HG03175 (cell line): ENCODE measurements at regions not wholly inside any gene's neighbourhood (a gene's known extent, or its start where the extent isn't known, plus 50 kb on each side); places are given as distances from the start of the nearest gene placed in this dataset.

Experiments
- ATAC-seq: cut with Tn5 transposase; IDR thresholded peaks from one replicate; pipeline ENCODE4 v1.9.1; 2021; ENCODE audit warnings: mild to moderate bottlenecking, moderate library complexity; ENCODE audit not compliant: unreplicated experiment

DNA sequence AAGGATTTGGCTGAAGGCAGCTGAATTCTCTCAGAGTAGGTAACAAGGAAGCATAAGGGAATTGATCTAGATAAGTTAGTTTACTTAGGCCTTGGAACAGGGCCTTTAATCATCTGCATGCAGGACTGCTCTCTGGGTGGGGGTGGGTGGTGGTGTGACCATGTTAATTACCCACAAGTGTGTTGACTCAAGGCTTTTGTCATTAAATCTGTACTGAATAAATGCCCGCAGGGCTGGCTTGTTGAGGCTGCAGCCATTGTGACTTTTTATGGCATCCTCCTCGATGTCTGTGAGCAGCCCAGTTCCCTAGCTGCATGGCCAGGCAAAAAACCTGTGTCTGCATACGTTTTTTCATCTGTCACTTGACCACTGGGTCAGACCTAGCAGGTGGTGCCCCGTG, 63.5 kb upstream of the ASCC3 start:
- no peak for ATAC-seq

DNA sequence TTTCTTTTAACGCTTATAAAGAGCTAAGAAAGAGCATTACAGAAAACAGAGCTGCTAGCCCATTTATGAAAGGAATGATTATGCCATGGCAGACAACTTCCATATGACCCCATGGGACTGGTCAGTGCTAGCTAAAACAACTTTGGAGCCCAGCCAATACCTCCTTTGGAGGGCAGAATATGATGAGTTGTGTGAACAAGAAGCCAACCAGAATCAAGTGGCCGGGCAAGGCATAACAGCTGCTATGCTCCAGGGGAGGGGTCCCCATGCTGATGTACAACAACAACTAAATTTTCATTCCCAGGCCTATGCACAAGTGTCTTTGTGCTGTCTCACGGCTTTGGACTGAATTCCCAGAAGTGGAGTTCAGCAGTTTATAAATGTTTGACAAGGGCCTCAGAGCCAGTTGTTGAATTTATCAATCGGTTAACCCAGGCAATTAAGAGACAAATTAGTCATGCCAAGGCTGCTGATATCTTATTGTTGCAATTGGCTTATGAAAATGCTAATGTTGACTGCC, 65.0 kb upstream of the ASCC3 start:
- no peak for ATAC-seq

DNA sequence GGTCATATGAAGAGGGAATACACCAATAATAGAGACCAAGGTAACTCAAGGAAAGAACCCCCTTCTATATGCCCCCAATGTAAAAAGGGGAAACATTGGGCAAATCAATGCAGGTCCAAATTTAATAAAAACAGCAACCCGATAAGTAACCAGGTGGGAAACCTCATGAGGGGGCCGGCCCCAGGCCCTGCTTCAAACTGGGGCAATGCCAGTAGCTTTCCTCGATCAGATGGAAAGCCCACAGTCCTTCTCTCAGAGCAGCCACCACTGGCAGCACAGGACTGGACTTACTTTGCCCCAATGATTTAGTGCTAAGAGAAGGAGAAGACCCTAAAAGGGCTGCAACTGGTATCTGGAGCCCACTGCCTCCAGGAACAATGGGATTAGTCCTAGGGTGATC, 65.6 kb upstream of the ASCC3 start:
- ATAC-seq, result no peak

DNA sequence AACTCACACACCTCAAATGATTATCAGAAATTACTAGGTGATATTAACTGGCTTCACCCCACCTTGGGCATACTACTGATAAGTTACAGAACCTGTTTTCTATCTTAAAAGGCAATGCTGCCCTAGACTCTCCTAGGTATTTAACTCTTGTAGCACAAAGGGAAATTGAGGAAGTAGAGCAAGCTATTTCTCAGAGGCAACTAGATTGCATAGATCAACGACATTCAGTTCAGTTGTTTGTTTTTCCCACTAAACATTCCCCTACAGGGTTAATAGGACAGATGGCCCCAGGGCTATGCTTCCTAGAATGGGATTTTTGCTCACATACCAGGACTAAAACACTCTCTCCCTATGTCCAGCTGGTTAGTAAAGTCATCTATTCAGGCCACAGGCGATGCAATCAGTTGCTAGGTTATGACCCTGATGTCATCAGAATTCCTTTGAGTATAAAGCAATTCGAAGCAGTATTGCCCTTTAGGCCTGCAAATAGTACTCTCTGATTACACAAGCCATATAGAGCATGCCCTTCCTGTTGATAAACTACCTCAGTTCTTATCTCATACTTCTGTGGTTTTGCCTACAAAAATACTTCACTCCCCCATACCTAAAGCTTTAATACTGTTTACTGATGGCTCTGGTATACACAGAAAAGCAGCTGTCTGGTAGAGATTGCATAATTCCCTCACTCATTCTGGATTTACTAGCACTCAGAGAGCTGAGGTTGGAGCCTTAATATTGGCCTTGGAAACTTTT, 67.4 kb upstream of the ASCC3 start:
- ATAC-seq, result no peak

DNA sequence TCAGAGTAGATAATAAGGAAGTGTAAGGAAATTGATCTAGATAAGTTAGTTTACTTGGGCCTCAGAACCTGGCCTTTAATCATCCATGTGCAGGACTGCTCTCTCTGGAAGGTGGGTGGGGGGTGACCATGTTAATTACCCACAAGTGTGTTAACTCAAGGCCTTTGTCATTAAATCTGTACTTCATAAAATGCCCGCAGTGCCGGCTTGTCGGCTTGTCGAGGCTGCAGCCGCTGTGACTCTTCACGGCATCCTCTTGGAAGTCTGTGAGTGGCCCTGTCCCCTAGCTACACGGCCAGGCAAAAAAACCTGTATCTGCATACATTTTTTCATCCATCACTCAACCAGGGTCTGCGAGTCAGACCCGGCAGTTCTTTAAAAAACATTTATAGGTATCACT, 70.9 kb upstream of the ASCC3 start:
- no peak for ATAC-seq

DNA sequence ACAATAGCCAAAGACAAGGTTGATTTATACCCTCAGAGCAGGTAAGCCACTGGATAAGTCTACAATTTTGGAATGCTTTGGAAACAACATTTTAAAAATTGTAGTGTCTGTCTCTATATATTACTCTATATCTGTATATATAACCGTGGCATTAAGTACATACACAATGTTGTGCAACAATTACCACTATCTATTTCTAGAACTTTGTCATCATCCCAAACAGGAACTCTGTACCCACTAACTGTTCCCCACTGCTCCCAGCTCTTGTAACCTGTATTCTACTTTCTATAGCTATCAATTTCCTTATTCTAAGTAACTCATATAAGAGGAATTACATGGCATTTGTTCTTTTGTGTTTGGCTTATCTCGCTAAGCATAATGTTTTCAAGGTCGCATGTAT, 78.2 kb upstream of the ASCC3 start:
- no peak for ATAC-seq

DNA sequence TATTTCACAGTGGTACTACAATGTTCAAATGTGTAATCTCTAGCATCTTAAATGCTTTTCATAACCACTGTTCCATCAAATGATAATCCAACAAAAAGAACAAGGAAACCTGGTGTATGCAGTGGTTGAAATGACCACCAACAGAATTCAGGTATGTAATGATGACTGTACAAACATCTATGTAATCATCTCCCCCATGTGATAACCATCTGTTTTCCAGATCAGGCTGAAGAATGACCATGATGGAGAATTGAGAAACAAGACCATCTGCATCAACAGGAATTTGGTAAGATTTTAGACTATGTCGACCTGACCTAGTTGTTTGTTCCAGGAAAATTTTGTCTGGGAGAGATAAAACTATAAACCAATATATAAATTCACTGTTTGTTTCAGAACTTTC, 81.3 kb upstream of the ASCC3 start:
- ATAC-seq, result no peak

DNA sequence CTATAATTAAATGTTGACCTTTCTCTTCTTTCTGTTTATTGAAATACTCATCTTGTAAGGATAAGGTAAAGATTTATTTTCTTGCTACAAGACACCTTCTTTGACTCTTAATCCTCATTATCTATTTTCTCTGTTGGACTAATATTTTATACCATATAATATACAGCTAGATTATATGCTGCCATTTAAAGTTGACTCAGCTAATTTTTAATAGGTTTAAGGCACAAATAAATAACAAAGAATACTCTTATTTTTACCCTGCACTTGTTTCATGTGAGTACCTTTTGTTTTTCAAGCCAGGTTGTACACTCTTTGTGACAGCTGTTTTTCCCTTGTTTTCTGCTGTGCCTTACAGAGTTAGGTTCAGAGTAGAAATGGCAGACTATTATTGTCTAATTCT, 83.9 kb upstream of the ASCC3 start:
- no peak for ATAC-seq

DNA sequence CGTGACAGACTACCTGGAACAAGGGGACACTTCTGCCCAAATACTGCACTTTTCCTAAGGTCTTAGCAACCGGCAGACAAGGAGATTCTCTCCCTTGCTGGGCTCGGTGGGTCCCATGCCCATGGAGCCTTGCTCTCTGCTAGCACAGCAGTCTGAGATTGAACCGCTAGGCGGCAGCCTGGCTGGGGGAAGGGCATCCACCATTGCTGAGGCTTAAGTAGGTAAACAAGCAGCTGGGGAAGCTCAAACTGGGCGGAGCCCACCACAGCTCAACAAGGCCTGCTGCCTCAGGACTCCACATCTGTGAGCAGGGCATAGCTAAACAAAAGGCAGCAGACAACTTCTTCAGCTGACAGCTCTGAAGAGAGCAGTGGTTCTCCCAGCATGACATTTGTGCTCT, 87.8 kb upstream of the ASCC3 start:
- ATAC-seq, result no peak

DNA sequence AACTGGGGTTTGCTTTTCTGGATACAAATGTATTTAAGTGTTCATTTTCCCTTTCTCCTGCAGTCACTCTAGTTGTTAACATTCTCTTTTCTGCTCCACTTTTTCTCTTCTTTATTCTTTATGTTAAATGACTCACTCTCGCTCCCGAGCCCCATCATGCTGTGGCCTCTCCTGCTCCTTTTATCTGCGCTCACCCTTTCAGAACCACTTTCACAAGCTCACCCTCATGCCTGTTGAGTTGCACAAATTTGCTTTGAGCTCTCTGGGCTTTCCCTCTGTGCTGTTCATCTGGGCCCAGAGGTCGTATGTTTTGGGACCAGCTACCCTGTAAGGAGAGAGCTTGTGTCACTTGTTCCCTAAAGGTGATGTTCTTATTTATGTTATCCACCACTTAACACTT, 98.1 kb upstream of the ASCC3 start:
- ATAC-seq, result no peak

DNA sequence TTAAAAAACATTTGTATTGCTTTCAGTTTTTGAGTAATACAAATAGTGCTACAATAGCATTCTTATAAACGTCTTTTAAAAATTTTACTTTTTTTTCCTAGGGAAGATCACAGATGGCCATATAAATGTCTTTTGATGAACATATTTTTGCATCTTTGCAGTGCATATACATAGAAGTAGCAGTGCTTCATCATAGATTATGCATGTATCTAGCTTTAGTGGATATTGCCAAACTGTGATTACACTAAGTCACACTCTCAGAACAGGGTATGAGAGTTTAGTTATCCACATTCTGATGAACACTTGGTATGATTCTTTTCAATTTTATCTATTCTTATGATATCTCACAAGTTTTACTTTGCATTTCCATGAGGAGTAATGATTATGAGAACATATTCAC, 99.8 kb upstream of the ASCC3 start:
- ATAC-seq, result no peak

DNA sequence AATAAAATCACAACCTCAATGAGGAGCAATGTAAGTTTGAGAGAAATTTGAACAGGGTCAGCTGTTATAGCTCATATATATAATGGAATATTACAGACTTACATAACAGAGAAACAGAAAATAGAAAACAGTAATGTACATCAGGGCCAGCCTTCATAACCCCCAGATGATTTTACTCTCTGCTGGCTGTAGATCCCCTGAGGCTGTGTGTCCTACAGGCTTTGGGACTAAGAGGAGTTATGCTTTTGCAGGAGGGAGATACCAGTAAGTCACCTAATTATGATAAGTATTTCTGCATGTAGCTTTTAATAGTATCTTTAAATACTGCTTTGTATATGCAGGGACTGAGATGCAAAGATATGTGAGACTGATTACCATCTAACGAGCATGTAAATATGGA, 105.8 kb upstream of the ASCC3 start:
- no peak for ATAC-seq

DNA sequence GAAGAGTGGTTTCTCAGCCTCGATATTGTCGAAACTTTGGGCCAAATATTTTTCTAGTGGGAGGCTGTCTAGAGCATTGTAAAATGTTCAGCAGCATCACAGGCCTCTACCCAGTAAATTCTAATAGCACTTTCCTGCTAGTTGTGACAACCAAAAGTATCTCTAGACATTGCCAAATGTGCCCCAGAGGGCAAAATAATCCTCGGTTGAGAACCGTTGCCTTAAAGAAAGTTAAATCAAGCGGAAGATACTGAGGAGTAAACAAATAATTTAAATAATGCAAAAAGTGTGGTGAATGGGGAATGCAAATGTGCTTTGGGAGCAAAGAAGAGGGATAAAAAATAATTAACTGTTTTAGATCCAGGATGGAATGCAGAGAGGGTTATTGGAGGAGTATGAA, 106.4 kb upstream of the ASCC3 start:
- no peak for ATAC-seq

DNA sequence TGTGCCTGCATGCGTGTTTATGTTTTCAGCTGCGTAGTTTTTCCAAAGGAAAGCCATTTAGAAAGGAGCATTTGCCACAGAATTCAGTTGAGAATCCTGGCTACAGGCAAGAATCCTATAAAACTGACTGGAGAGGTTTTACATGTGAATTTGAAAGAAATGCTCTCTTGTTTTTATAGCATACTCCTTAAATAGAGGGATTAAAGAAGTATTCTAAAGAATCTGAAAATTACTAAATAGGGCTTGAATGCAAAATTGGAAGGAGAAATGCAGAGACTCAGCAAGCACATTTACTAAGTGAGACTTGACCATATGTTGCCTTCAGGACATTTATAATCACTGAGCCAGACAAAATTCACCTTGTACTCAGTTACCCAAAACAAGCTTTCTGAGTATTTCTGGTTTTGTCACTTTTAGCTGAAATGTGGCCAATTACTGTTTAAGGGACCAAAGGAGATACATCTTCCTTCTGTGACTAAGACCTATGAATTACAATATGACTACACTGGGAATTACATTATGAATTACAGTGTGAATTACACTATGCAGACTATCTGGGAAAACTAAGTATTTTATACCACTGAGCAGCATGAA, 107.4 kb upstream of the ASCC3 start:
- no peak for ATAC-seq

DNA sequence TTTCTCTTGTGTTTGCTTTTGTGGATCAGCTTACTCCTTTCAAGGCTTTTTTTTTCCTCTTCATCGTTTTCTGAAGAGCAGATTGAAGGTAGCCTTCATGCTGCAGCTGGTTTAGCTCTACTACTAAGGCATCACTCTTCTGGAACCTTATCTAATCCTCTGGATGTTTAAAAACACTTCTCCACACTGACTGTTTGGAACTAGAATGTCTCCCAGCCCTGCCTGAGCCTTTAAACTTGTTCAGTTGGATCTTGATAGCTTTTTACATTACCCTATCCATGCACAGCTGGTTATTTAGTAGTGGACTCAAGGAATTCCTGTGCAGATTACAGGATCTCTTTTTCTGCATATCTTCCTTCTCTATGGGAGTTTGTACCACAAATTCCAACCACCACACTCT, 108.9 kb upstream of the ASCC3 start:
- no peak for ATAC-seq

DNA sequence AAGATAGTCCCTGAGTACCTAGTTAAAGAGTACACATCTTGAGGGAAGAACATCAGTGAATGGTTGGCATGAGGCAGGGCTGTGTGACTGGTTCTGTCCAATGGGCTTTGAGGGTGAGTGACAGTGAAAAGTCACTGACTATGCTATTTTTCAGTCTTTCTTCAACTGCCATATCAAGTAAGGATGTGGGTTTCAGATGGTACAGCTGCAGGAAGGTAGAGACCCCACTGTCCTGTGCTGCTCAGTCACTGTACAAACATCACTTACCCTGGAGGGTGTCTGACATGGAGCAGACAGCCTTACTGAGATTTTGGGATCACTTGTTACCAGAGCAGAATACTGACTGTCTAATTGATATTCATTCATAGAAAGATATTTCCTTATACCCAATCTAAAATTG, 115.3 kb upstream of the ASCC3 start:
- ATAC-seq, result no peak

DNA sequence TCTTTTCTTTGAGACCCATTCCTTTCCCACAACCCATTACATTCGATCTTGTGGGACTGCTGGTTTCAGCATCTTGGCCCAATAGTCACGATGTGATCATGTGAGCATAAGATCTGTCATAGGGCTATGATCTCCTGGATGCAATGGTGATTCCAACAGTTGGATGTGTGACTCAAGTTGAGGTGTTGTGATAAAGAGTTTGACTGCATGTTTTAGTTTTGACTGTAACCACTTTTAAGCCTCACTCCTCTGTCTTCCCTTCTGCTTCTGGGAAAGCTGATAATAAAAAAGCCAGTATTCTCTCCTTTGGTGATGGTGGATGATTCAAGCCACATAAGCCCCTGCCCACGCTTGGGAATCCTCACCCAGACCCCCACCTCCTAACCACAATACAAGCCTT, 117.0 kb upstream of the ASCC3 start:
- ATAC-seq, result no peak

DNA sequence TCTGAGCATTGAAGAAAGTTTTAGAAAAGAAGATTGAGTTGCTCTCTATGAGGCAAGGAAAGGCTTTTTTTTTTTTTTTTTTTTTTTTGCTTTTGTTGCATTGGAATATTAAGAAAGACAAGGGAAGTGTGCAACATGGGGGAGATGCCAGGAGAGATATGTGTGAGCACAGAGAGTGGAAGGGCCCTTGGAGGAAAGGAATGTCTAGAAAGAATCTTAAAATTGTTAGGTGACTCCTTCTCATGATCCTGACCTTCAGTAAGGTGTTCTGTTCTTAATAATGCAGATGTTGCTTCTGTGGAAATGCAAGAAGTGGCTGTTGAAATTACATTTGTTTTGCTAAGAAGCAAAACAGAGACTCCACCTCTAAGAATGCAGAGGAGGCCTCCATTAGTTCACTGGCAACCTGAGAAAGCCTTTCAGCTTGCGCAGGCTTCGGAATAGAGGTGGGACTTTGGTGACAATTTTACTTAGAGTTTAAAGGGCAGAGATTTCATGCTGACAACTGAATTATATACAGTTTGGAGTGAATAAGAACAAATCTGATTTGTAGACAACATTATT, 118.0 kb upstream of the ASCC3 start:
- ATAC-seq, result no peak

DNA sequence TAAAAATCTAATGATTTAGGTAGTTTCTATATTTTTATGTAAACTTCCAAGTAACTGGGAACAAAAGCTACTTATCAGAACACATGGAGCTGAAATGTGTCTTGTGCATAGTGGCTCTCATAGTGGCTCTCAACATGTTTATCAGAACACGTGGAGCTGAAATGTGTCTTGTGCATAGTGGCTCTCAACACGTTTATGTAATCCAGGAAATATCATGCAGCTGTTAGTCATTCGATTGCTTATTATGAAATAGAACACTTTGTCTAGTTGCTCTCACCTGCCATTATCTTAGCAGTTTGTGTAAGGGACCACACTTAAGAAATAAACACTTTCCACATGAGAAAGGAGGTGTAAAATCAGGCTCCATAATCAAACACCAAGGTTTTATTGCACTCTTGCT, 119.2 kb upstream of the ASCC3 start:
- no peak for ATAC-seq

DNA sequence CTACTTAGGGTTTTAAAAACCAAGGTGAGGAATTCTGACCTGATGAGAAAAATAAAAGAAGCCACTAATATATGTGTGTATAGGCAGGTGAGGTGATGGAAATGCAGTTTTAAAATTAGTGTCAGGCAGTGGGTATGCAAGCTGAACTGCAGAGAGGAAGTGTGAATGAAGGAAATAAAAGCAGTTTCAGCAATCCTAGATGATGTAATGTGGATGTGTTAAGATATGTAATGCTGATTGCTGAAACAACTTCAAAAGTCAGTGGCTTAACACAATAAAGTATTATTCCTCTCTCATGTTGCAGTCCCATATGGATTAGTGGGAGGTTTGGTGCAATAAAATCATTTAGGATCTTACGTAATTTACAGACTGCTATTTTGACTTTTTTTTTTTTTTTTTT, 119.9 kb upstream of the ASCC3 start:
- no peak for ATAC-seq

DNA sequence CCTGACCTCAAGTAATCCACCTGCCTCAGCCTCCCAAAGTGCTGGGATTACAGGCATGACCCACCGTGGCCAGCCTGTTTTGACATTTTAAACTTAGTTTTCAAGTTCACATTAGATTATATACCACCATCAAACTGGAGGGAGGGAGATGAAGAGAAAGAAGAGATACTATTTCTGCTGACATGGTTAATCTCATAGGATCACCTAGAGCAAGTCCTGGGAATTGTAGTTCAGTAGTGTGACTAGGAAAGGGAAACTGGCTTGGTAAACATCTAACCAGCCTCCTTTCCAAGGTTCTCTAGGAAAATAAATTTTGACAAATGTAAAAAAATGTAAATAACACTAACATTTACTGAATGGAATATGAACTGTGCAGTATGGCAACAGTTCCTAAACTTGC, 120.5 kb upstream of the ASCC3 start:
- ATAC-seq, result no peak

DNA sequence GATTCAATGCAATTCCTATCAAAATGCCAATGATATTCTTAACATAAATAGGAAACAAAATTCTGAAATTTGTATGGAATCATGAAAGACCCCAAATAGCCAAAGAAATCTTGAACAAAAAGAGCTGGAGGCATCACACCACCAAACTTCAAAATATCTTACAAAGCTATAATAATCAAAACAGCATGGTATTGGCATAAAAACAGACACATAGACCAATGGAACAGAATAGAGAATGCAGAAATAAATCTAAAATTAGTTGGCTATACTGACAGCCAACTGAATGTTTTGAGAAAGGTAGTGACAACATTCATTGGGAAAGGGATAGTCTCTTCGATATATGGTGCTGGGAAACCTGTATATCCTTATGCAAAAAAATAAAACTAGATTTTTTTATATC, 121.9 kb upstream of the ASCC3 start:
- ATAC-seq, result no peak

DNA sequence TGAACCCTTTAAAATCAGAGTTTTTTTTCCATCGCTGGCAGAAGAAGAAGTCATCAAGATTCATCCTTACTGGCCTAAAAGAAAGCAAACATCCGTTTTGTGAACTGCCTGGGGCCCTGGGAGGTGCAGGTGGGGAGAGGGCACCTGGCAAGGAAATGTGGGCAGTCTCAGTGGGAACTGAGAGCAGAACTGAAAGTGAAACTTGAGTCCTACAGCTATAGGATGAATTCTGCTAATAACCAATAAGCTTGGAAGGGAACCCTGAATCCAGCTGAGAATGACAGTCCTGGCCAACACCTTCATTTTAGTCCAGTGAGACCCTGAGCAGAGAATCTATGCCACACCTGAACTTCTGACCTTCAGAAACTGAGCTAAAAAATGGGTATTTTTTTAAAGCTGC, 130.1 kb upstream of the ASCC3 start:
- ATAC-seq, result peak; percentile 98
